Stimulated activated CD4-positive, alpha-beta T cell treated with anti-CD3 and anti-CD28 coated beads, Interleukin-1b, Interleukin-23, amount 100 ng/mL, for 48 hours (primary cell): ENCODE measurements at regions not wholly inside any gene's neighbourhood (a gene's known extent, or its start where the extent isn't known, plus 50 kb on each side); places are given as distances from the start of the nearest gene placed in this dataset.

ENCODE experiments used
- DNase-seq: peaks from one replicate; pipeline ENCODE4 v3.0.0-alpha.2; 2020

GRCh38 chr4:160887668-160888067 is 1276.1 kb downstream of the FSTL5 start:
- no peak for DNase-seq

- no peak for DNase-seq
Measured at GRCh38 chr4:160894128-160894527, 1269.7 kb downstream of the FSTL5 start.

GRCh38 chr4:160894809-160895208 is 1269.0 kb downstream of the FSTL5 start:
- no peak for DNase-seq

- DNase-seq: no peak
Measured at GRCh38 chr4:160927311-160927710, 1236.5 kb downstream of the FSTL5 start.

GRCh38 chr4:160928482-160928881 is 1235.3 kb downstream of the FSTL5 start:
- no peak for DNase-seq

GRCh38 chr4:160947653-160948052 is 1216.1 kb downstream of the FSTL5 start:
- DNase-seq: no peak

GRCh38 chr4:160956875-160957274 is 1206.9 kb downstream of the FSTL5 start:
- no peak for DNase-seq

GRCh38 chr4:160969925-160970324 is 1193.9 kb downstream of the FSTL5 start:
- DNase-seq: no peak

GRCh38 chr4:160980091-160980490 is 1183.7 kb downstream of the FSTL5 start:
- DNase-seq: no peak

- DNase-seq: no peak
Measured at GRCh38 chr4:160981083-160981482, 1182.7 kb downstream of the FSTL5 start.

- DNase-seq: no peak
Measured at GRCh38 chr4:160983035-160983434, 1180.8 kb downstream of the FSTL5 start.

- DNase-seq: no peak
Measured at GRCh38 chr4:161002386-161002785, 1161.4 kb downstream of the FSTL5 start.

- no peak for DNase-seq
Measured at GRCh38 chr4:161003418-161004057, 1160.3 kb downstream of the FSTL5 start.

GRCh38 chr4:161005746-161006145 is 1158.1 kb downstream of the FSTL5 start:
- no peak for DNase-seq

- no peak for DNase-seq
Measured at GRCh38 chr4:161008527-161008926, 1155.3 kb downstream of the FSTL5 start.

- no peak for DNase-seq
Measured at GRCh38 chr4:161010227-161010626, 1153.6 kb downstream of the FSTL5 start.
